Mesodermal cell (in vitro differentiated cells): ENCODE measurements at regions not wholly inside any gene's neighbourhood (a gene's known extent, or its start where the extent isn't known, plus 50 kb on each side); places are given as distances from the start of the nearest gene placed in this dataset.

Experiments
- H3K27ac ChIP-seq: 2 replicates; pipeline ENCODE4 v1.7.0; 2013; ENCODE audit warnings: mild to moderate bottlenecking, low read depth, low read length, moderate library complexity; ENCODE audit not compliant: severe bottlenecking
- H3K36me3 ChIP-seq: 2 replicates; pipeline ENCODE4 v1.7.1; 2013; ENCODE audit warnings: mild to moderate bottlenecking, low read length, moderate library complexity; ENCODE audit not compliant: control insufficient read depth, insufficient read depth
- H3K4me1 ChIP-seq: one replicate; pipeline ENCODE4 v1.7.1; 2013; ENCODE audit warnings: mild to moderate bottlenecking, low read length; ENCODE audit not compliant: insufficient read depth, control insufficient read depth, poor library complexity, severe bottlenecking
- H3K4me3 ChIP-seq: 2 replicates; pipeline ENCODE4 v1.7.0; 2013; ENCODE audit warnings: low read length, control low read depth, mild to moderate bottlenecking; ENCODE audit not compliant: insufficient read depth, poor library complexity, severe bottlenecking; ENCODE audit errors: extremely low read depth
- H3K9me3 ChIP-seq: 2 replicates; pipeline ENCODE4 v1.7.1; 2013; ENCODE audit warnings: mild to moderate bottlenecking, low read length, moderate library complexity; ENCODE audit not compliant: control insufficient read depth
- WGBS, 2 experiments: methylation state at CpG; one replicate each; pipeline ENCODE4 v1.1.5; 2013; ENCODE audit warnings: missing lambda C conversion rate in 2 of 2; ENCODE audit not compliant: insufficient coverage in 2 of 2; 5-methylcytosine and 5-hydroxymethylcytosine counted together

DNA sequence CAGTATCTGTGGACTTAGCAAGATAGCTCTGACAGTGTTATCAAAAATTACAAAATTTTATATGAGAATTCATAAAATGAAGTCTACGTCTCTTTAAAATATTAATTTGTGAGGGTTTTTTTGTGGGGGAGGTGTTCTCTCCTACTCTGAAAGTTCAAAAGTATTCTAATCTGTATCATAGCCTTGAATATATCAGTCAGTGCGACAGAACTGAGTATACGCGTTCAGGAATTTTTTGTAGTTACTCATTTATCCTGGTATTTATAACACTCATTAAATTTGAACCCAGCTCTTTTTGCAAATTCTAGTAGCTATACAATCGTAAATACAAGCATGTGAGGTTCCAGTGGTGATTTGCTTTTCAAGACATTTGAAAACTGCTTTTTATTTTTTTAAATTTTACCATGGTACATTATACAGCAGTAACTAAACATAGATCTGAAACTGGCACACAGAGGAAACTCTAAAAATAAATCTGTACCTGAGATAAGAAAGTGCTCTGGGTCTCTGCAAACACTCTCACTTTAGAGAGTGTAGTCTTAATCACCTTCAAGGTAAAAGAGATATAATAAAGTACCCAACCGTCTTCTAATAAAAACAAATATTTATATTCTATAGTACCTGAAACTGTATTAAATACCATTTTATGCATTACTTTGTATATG, 178.4 kb upstream of the ADAMTS5 start:
- Histone ChIP-seq H3K36me3 (no peaks in the 10 kb centered on the region), H3K4me1 (no peaks in the 10 kb centered on the region), H3K9me3 (peaks cover 3% of the 10 kb centered on the region), H3K27ac (no peak overlapping the region), H3K4me3 (no peak overlapping the region)
- 96% methylated on average over 3 of the region's 6 CpGs; no CpG with 5 or more reads in 1 of the 2 experiments for WGBS, 2 experiments

DNA sequence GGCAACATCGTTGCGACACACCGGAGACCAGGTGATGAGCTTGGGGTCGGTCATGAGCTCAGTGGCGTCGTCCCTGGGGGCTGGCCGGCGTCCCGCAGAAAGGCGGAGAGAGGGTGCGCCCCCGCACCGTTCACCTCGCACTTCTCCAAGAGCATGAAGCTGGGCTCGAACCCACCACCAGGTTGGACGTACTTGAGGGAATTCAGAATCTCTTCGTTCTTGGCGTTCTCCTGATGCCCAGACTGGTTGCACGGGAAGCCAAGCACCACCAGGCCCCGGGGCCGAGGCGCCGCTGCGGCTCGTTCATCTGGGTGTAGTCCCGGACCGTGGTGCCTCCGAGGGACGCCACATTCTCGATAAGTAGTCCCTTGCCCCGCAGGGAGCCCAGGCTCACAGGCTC, 176.6 kb upstream of the ADAMTS5 start:
- Histone ChIP-seq H3K9me3 (peaks cover 3% of the 10 kb centered on the region), H3K27ac (no peak overlapping the region), H3K4me3 (no peak overlapping the region), H3K4me1 (no peaks in the 10 kb centered on the region), H3K36me3 (no peaks in the 10 kb centered on the region)
- WGBS, 2 experiments = 93 to 95% methylated on average over 31 of the region's 31 CpGs

DNA sequence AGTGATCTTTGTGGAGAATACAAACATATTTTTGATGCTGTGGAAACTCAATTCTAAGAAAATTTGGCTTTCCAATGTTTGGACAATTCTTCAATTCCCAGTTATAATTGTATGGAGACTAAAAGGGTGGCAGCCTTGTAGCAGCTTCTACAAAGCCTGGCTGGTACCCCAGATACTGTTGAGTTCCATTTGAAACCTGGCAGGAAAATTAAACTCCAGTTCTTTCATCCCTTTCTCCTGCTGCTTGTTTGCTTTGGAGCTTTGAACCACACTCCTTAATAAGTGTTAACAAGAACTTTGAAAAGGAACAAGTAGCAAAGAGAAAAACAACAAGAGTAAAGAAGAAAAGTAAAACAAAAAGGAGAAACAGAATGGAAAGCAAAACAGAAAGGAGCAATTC, 172.6 kb upstream of the ADAMTS5 start:
- no peaks in the 10 kb centered on the region for H3K4me1 ChIP-seq
- H3K27ac ChIP-seq = no peak overlapping the region
- H3K4me3 ChIP-seq = no peak overlapping the region
- H3K36me3 ChIP-seq = no peaks in the 10 kb centered on the region
- H3K9me3 ChIP-seq = no peaks in the 10 kb centered on the region

DNA sequence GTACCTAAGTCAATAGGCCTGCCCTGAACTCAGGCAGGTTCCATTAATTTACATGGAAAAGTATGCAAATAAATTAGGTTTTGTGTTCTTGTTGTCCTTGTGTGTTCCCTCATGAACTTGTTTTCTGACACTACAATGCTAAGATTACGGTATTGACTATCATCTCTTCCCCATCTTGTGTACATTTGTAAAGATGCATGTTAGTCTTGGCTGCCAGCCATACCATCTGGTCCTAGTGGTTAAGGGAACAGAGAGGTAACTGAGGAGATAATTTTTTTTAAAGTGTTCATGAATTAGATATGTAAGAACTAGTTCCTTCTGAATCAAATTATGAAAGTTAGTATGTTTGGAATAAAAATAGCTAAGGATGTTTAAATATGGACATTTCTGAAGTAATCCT, 167.6 kb upstream of the ADAMTS5 start:
- no peak overlapping the region for H3K27ac ChIP-seq
- no peaks in the 10 kb centered on the region for H3K4me1 ChIP-seq
- no peaks in the 10 kb centered on the region for H3K9me3 ChIP-seq
- H3K36me3 ChIP-seq = no peaks in the 10 kb centered on the region
- no peak overlapping the region for H3K4me3 ChIP-seq
- no CpG with 5 or more reads among the region's 1 CpG for WGBS, 2 experiments

DNA sequence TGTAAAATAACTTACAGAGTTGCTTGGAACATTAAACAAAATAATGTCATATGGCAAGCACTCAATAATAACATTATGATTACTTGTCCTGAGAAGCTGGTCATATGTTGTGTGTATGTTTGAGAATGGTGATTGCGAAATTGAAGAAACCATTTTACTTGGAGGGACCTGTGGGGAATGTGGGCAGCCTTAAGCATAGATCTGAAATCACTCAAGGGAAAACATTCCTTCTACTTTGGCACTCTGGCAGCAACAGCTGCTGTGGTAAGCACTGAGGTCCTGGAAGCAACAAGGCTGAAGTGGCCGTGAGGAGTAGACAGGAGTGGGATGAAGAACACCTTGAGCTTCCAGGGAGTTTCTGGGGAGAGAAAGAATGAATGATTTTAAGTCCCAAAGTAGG, 165.4 kb upstream of the ADAMTS5 start:
- Histone ChIP-seq H3K9me3 (no peaks in the 10 kb centered on the region), H3K36me3 (no peaks in the 10 kb centered on the region), H3K4me1 (no peaks in the 10 kb centered on the region), H3K27ac (no peak overlapping the region), H3K4me3 (no peak overlapping the region)
- WGBS, 2 experiments = 90 to 100% methylated on average over 2 of the region's 2 CpGs

DNA sequence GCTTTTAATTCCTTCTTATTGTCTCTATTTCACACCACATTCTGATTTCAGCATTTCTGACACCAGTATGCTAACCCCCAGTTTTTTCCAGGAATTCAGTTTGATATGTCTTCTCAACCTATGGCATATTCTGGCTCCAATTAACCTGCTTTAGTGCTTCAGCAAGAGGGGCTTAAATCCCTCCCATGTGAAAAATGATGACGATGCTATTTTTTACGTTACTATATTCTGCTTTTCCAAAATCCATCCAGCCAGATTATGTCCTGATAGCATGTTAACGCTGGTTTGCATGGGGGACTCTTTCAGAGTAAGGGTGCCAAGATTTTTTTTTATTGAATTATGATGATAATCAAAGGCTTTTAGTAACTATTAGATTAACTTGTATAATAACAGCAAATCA, 163.3 kb upstream of the ADAMTS5 start:
- no peak overlapping the region for H3K27ac ChIP-seq
- no CpG with 5 or more reads among the region's 3 CpGs for WGBS, 2 experiments
- H3K4me3 ChIP-seq = no peak overlapping the region
- no peaks in the 10 kb centered on the region for H3K9me3 ChIP-seq
- H3K36me3 ChIP-seq = no peaks in the 10 kb centered on the region
- H3K4me1 ChIP-seq = no peaks in the 10 kb centered on the region

DNA sequence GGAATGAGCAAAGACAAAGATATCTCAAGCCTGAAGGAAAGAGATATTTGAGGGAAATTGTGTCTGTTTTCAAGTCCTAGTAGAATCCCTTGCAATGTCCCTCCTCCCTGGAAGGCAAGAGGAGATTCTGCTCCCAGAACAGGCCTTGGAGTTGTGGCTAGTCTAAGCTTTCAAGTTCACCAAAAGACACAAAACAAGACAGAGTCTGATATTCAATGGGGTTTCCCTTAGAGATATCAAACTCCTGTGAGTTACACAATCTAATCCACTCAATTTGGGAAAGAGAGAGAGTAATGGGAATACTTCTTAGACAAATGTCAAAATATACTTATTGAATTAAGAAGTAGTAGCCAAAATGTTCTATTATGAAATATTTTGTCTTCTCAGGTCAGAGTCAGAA, 162.8 kb upstream of the ADAMTS5 start:
- Histone ChIP-seq H3K27ac (no peak overlapping the region), H3K4me1 (no peaks in the 10 kb centered on the region), H3K36me3 (no peaks in the 10 kb centered on the region), H3K9me3 (no peaks in the 10 kb centered on the region), H3K4me3 (no peak overlapping the region)

DNA sequence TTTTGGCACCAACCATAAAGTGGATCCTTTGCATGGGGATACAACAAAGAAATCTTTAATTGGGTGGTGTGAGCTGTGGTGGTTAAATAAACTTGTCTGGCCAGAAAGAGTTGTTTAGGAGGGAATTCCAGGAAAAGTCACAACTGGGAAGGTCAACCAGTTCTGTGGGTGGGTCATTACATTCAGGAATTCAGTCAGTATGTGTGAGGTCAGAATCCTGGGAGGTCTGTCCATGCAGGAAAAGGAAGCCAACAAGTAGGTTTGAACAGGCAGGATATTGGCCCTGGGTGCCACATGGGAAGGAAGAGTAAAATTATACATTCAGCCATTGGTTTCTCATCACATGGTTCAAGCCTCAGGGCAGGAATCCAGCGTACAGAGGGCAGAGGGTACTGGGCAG, 162.3 kb upstream of the ADAMTS5 start:
- Histone ChIP-seq H3K9me3 (no peaks in the 10 kb centered on the region), H3K36me3 (no peaks in the 10 kb centered on the region), H3K4me3 (no peak overlapping the region), H3K27ac (no peak overlapping the region), H3K4me1 (no peaks in the 10 kb centered on the region)
- WGBS, 2 experiments = 73 to 100% methylated on average over 1 of the region's 1 CpG

DNA sequence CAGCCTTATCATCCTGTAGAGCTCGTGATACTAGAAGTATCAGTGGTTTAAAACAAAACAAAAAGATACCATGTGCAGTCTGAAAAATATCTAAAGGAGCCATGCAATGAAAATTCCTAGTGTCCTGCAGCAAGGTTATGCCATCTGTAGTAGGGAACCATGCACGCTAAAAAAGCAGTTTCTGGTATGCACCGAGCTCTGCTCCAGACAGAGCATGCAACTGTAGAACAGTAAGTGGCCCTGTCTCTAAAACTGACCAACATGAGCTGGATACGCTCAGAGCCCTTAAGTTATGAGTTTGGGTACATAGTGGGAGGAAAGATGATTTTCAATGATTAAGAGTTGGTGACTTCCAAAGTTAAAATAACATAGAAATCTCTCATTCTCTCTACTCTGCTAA, 159.3 kb upstream of the ADAMTS5 start:
- H3K27ac ChIP-seq = no peak overlapping the region
- H3K4me1 ChIP-seq = no peaks in the 10 kb centered on the region
- WGBS, 2 experiments = 90% methylated on average over 3 to 4 of the region's 4 CpGs
- no peak overlapping the region for H3K4me3 ChIP-seq
- H3K9me3 ChIP-seq = no peaks in the 10 kb centered on the region
- no peaks in the 10 kb centered on the region for H3K36me3 ChIP-seq

DNA sequence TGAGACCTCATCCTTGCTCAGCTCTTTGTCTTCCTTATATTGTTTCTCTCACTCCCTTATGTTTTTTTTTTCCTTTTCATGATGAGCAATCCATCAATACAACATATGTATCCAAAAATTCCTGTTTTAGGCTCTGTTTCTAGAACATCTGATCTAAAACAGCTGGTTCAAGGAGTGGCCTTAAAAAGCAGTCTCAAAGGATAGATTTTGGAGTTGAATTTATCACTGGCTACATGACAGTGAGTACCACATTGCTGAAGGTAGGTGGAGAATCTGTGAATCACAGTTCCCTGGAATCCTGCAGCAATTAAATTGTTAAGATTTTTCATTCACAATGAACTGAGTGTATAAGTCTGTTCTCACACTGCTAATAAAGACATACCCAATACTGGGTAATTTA, 155.8 kb upstream of the ADAMTS5 start:
- no peaks in the 10 kb centered on the region for H3K4me1 ChIP-seq
- no peak overlapping the region for H3K27ac ChIP-seq
- H3K4me3 ChIP-seq = no peak overlapping the region
- H3K36me3 ChIP-seq = no peaks in the 10 kb centered on the region
- no peaks in the 10 kb centered on the region for H3K9me3 ChIP-seq

DNA sequence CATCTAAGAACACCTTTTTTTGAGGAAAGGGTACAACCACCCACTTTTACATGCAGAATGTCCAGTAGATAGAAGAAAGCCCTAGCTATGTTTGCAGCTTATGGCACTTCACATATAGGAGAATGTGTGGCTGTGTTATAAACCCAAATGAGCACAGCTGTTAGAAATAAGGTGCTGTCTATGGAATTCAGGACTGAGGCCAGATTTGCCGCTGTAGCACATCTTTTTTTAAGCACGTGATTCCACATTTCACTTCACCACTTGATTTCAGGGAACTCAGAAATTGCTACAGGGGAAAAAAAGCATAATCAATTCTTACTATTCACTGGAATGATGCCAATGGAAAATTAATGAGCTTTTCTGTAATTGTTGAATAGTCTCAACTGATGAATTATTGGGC, 147.2 kb upstream of the ADAMTS5 start:
- Histone ChIP-seq H3K36me3 (no peaks in the 10 kb centered on the region), H3K27ac (no peak overlapping the region), H3K4me3 (no peak overlapping the region), H3K9me3 (no peaks in the 10 kb centered on the region), H3K4me1 (no peaks in the 10 kb centered on the region)
- WGBS, 2 experiments = no CpG with 5 or more reads among the region's 2 CpGs

DNA sequence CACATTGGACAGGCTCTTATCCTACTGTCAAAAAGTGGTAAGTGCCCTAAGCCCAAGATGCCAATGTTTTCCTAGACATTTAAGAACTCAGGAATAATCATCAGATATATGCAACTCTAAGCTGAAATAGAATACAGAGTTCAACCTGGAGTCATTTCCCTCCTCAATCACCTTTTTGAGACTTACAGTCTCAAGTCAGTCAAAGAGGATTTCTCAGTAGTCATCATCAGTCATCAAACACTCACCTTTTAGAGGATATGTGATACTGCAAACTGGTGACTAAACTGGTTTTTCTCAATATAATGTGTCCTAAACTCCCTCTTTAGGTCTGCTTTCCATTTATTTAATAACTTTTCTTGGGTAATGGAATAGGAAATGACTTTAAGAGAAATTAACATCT, 145.3 kb upstream of the ADAMTS5 start:
- no peak overlapping the region for H3K4me3 ChIP-seq
- no peaks in the 10 kb centered on the region for H3K4me1 ChIP-seq
- no peaks in the 10 kb centered on the region for H3K9me3 ChIP-seq
- H3K36me3 ChIP-seq = no peaks in the 10 kb centered on the region
- H3K27ac ChIP-seq = no peak overlapping the region
